MM.1S (cell line): ENCODE measurements at regions not wholly inside any gene's neighbourhood (a gene's known extent, or its start where the extent isn't known, plus 50 kb on each side); places are given as distances from the start of the nearest gene placed in this dataset.

Source experiments
- CTCF ChIP-seq: fragments of 300-600 bp; sonication (generic); IDR thresholded peaks from 2 replicates; pipeline ENCODE4 v1.5.1; 2016; ENCODE audit warnings: antibody characterized with exemption, low read length, mixed read lengths
- EZH2 ChIP-seq: fragments of 300-600 bp; sonication (generic); optimal IDR thresholded peaks from 2 replicates; pipeline ENCODE3; 2017; ENCODE audit warnings: low read depth, mild to moderate bottlenecking, antibody characterized with exemption, low read length, mixed read lengths

GRCh38 chr6:48671505-48671904 lies 560.5 kb upstream of the PTCHD4 start:
- TF ChIP-seq CTCF (no peak), EZH2 (no peak)
